H54 (cell line): ENCODE measurements at regions not wholly inside any gene's neighbourhood (a gene's known extent, or its start where the extent isn't known, plus 50 kb on each side); places are given as distances from the start of the nearest gene placed in this dataset.
A peak's percentile ranks its signal among the peaks of the same experiment; 100 is the strongest.
"Not testable (repeated sequence)": the region's sequence is repeated elsewhere in the genome, so short reads cannot be mapped to it uniquely, and the experiment has no call there.

Experiments used
- DNase-seq: peaks from one replicate; pipeline ENCODE4 v3.0.0; 2011; ENCODE audit warnings: low spot score, mixed read lengths; ENCODE audit not compliant: insufficient read length
- FAIRE-seq: peaks from 3 replicates; lab custom pipeline; 2011; peaks lifted over from hg19 to GRCh38; lab: Jason Lieb, UNC
- POLR2A ChIP-seq: IDR thresholded peaks from 2 replicates; pipeline ENCODE4 v1.6.1; 2011; ENCODE audit warnings: low read depth, mild to moderate bottlenecking, low read length

- no peak for FAIRE-seq
- TF ChIP-seq POLR2A: no peak
Observed at GRCh38 chr5:71771191-71771590, 52.1 kb downstream of the CARTPT start.

GRCh38 chr5:71778678-71779276 is 59.7 kb downstream of the CARTPT start:
- no peak for TF ChIP-seq POLR2A
- peak; percentile 15 for DNase-seq
- FAIRE-seq: peak; percentile 90

More at GRCh38 chr5:71771191-71771590, 52.1 kb downstream of the CARTPT start:
- no peak for DNase-seq

- FAIRE-seq: no peak
- no peak for DNase-seq
- TF ChIP-seq POLR2A: no peak
Observed at GRCh38 chr5:71780597-71780996, 61.5 kb downstream of the CARTPT start.

- no peak for TF ChIP-seq POLR2A
- DNase-seq: no peak
- no peak for FAIRE-seq
Observed at GRCh38 chr5:71782393-71782770, 63.3 kb downstream of the CARTPT start.

GRCh38 chr5:71782771-71783770 is 64.0 kb downstream of the CARTPT start:
- peak; percentile 33 for FAIRE-seq

GRCh38 chr5:71783891-71784290 is 64.8 kb downstream of the CARTPT start:
- DNase-seq: no peak
- no peak for FAIRE-seq
- no peak for TF ChIP-seq POLR2A

More at GRCh38 chr5:71782771-71783770, 64.0 kb downstream of the CARTPT start:
- DNase-seq: peak; percentile 50
- no peak for TF ChIP-seq POLR2A

GRCh38 chr5:71786337-71787055 is 67.4 kb downstream of the CARTPT start:
- DNase-seq (no peak), FAIRE-seq (no peak)
- TF ChIP-seq POLR2A: no peak

GRCh38 chr5:71788794-71789193 is 69.7 kb downstream of the CARTPT start:
- no peak for DNase-seq
- TF ChIP-seq POLR2A: no peak
- no peak for FAIRE-seq

- DNase-seq (no peak), FAIRE-seq (no peak)
- TF ChIP-seq POLR2A: no peak
Observed at GRCh38 chr5:71789746-71790145, 70.7 kb downstream of the CARTPT start.

GRCh38 chr5:71790433-71790832 is 71.4 kb downstream of the CARTPT start:
- no peak for FAIRE-seq
- TF ChIP-seq POLR2A: no peak
- DNase-seq: no peak

GRCh38 chr5:71792041-71792440 is 73.0 kb downstream of the CARTPT start:
- not testable (repeated sequence) for FAIRE-seq, DNase-seq

GRCh38 chr5:71794061-71794695 is 75.1 kb downstream of the CARTPT start:
- FAIRE-seq (no peak), DNase-seq (no peak)
- TF ChIP-seq POLR2A: no peak

GRCh38 chr5:71802673-71803072 is 83.6 kb downstream of the CARTPT start:
- TF ChIP-seq POLR2A: no peak
- FAIRE-seq: no peak
- no peak for DNase-seq
